ENCODE measurements at regions not wholly inside any gene's neighbourhood (a gene's known extent, or its start where the extent isn't known, plus 50 kb on each side); places are given as distances from the start of the nearest gene placed in this dataset.
"Not testable (repeated sequence)": the region's sequence is repeated elsewhere in the genome, so short reads cannot be mapped to it uniquely, and the experiment has no call there.

- TF ChIP-seq, protein P1, sequence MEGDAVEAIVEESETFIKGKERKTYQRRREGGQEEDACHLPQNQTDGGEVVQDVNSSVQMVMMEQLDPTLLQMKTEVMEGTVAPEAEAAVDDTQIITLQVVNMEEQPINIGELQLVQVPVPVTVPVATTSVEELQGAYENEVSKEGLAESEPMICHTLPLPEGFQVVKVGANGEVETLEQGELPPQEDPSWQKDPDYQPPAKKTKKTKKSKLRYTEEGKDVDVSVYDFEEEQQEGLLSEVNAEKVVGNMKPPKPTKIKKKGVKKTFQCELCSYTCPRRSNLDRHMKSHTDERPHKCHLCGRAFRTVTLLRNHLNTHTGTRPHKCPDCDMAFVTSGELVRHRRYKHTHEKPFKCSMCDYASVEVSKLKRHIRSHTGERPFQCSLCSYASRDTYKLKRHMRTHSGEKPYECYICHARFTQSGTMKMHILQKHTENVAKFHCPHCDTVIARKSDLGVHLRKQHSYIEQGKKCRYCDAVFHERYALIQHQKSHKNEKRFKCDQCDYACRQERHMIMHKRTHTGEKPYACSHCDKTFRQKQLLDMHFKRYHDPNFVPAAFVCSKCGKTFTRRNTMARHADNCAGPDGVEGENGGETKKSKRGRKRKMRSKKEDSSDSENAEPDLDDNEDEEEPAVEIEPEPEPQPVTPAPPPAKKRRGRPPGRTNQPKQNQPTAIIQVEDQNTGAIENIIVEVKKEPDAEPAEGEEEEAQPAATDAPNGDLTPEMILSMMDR (IDR thresholded peaks at IDR 0.05; ENCODE audit: low read depth, low read length, missing input control) = not testable (repeated sequence)
- TF ChIP-seq REST (IDR thresholded peaks at IDR 0.05) = not testable (repeated sequence)
These were observed 423.2 kb downstream of the IPO8 start for GRCh38 chr12:30272515-30272914.
